Endodermal cell (in vitro differentiated cells): ENCODE measurements at regions not wholly inside any gene's neighbourhood (a gene's known extent, or its start where the extent isn't known, plus 50 kb on each side); places are given as distances from the start of the nearest gene placed in this dataset.

Source experiments
- DNase-seq: peaks from one replicate; pipeline ENCODE4 v3.0.0-alpha.2; 2017
- H3K27ac ChIP-seq: 2 replicates; pipeline ENCODE4 v1.5.1; 2013; ENCODE audit warnings: mild to moderate bottlenecking, low read depth, low read length, moderate library complexity
- H3K27me3 ChIP-seq: 2 replicates; pipeline ENCODE4 v1.6.1; 2013; ENCODE audit warnings: mild to moderate bottlenecking, low read length, moderate library complexity; ENCODE audit not compliant: insufficient read depth, control insufficient read depth, poor library complexity, severe bottlenecking
- H3K36me3 ChIP-seq: 2 replicates; pipeline ENCODE4 v1.7.0; 2013; ENCODE audit warnings: mild to moderate bottlenecking, low read length, moderate library complexity; ENCODE audit not compliant: control insufficient read depth, insufficient read depth
- H3K4me1 ChIP-seq: one replicate; pipeline ENCODE4 v1.7.0; 2013; ENCODE audit warnings: low read length; ENCODE audit not compliant: control insufficient read depth, insufficient read depth
- H3K4me3 ChIP-seq: 2 replicates; pipeline ENCODE4 v1.5.1; 2013; ENCODE audit warnings: mild to moderate bottlenecking, low read length, moderate library complexity
- H3K9ac ChIP-seq: 2 replicates; pipeline ENCODE4 v1.6.1; 2013; ENCODE audit warnings: mild to moderate bottlenecking, low read length, moderate library complexity; ENCODE audit not compliant: poor library complexity, severe bottlenecking; ENCODE audit errors: extremely low read depth
- H3K9me3 ChIP-seq: 2 replicates; pipeline ENCODE4 v1.6.1; 2013; ENCODE audit warnings: mild to moderate bottlenecking, low read length, moderate library complexity; ENCODE audit not compliant: control insufficient read depth
- H3K27ac Mint-ChIP-seq: 2 replicates; pipeline ENCODE4 v1.8.0; 2020; ENCODE audit warnings: mixed read lengths
- H3K27me3 Mint-ChIP-seq: 2 replicates; pipeline ENCODE4 v1.8.0; 2021; ENCODE audit warnings: mild to moderate bottlenecking, mixed read lengths; ENCODE audit not compliant: insufficient read depth
- H3K36me3 Mint-ChIP-seq: 2 replicates; pipeline ENCODE4 v1.8.0; 2020; ENCODE audit warnings: low read depth, mixed read lengths
- H3K4me1 Mint-ChIP-seq: 2 replicates; pipeline ENCODE4 v1.8.0; 2020; ENCODE audit warnings: mixed read lengths
- H3K4me3 Mint-ChIP-seq: 2 replicates; pipeline ENCODE4 v1.8.0; 2020; ENCODE audit warnings: mild to moderate bottlenecking, moderate library complexity, mixed read lengths
- H3K9me3 Mint-ChIP-seq: 2 replicates; pipeline ENCODE4 v1.8.0; 2020; ENCODE audit warnings: mild to moderate bottlenecking, mixed read lengths
- WGBS, 2 experiments: methylation state at CpG; one replicate each; pipeline versions ENCODE4 v1.1.5 to v1.1.7; 2013; ENCODE audit warnings: missing lambda C conversion rate in 2 of 2, mixed read lengths in 1 of 2; ENCODE audit not compliant: insufficient coverage in 1 of 2, insufficient read length in 1 of 2; 5-methylcytosine and 5-hydroxymethylcytosine counted together
- TF ChIP-seq, protein P1 (sequence below): fragments of 200-600 bp; sonication (generic); conservative IDR thresholded peaks from 2 replicates; pipeline ENCODE4 v1.5.0; 2021; ENCODE audit warnings: antibody characterized with exemption, mild to moderate bottlenecking

DNA sequence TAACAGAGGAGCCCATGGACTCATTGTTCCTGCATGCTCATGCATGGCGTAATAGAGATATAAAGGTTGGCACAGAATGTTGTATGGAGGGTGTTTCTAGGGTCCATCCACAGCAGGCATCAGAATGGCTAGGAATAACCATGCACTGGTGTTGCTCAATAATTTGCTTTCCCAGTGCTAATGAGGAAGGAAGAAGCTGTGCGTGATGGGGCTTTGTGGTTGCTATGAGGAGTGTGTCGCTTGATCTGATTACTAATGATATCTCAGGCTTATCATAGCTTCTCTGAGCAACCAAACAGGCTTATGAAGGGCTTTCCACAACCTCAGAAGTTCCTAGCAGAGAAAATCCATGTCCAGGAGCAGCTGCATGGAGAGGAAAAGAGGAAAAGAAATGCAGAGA lies 151.3 kb upstream of the TRPC7 start:
- Histone ChIP-seq H3K36me3 (no peaks in the 10 kb centered on the region), H3K27me3 (no peaks in the 10 kb centered on the region), H3K4me3 (peak overlapping the region; percentile 60), H3K9me3 (no peaks in the 10 kb centered on the region), H3K27ac (no peak overlapping the region), H3K9ac (peak overlapping the region; percentile 32), H3K4me1 (peaks cover 23% of the 10 kb centered on the region)
- no peak overlapping the region for H3K4me3 Mint-ChIP-seq
- no peaks in the 10 kb centered on the region for H3K9me3 Mint-ChIP-seq
- no peak for DNase-seq
- 74 to 100% methylated on average over 1 to 3 of the region's 3 CpGs for WGBS, 2 experiments
- H3K36me3 Mint-ChIP-seq: no peaks in the 10 kb centered on the region
- peaks cover 35% of the 10 kb centered on the region for H3K4me1 Mint-ChIP-seq
- no peaks in the 10 kb centered on the region for H3K27me3 Mint-ChIP-seq
- peak overlapping the region; percentile 38 for H3K27ac Mint-ChIP-seq
- TF ChIP-seq, protein P1, sequence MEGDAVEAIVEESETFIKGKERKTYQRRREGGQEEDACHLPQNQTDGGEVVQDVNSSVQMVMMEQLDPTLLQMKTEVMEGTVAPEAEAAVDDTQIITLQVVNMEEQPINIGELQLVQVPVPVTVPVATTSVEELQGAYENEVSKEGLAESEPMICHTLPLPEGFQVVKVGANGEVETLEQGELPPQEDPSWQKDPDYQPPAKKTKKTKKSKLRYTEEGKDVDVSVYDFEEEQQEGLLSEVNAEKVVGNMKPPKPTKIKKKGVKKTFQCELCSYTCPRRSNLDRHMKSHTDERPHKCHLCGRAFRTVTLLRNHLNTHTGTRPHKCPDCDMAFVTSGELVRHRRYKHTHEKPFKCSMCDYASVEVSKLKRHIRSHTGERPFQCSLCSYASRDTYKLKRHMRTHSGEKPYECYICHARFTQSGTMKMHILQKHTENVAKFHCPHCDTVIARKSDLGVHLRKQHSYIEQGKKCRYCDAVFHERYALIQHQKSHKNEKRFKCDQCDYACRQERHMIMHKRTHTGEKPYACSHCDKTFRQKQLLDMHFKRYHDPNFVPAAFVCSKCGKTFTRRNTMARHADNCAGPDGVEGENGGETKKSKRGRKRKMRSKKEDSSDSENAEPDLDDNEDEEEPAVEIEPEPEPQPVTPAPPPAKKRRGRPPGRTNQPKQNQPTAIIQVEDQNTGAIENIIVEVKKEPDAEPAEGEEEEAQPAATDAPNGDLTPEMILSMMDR: no peak

GRCh38 chr5:136513430-136513829 lies 148.1 kb upstream of the TRPC7 start:
- no peak overlapping the region for H3K27ac Mint-ChIP-seq
- no peak overlapping the region for H3K4me3 Mint-ChIP-seq
- Histone ChIP-seq H3K4me3 (no peak overlapping the region), H3K9ac (no peak overlapping the region), H3K9me3 (no peaks in the 10 kb centered on the region), H3K27ac (no peak overlapping the region), H3K36me3 (no peaks in the 10 kb centered on the region), H3K4me1 (peaks cover 16% of the 10 kb centered on the region), H3K27me3 (no peaks in the 10 kb centered on the region)
- H3K9me3 Mint-ChIP-seq: no peaks in the 10 kb centered on the region
- H3K27me3 Mint-ChIP-seq: no peaks in the 10 kb centered on the region
- TF ChIP-seq, protein P1: no peak
- 95 to 100% methylated on average over 2 to 3 of the region's 3 CpGs for WGBS, 2 experiments
- DNase-seq: no peak
- no peaks in the 10 kb centered on the region for H3K36me3 Mint-ChIP-seq
- peaks cover 24% of the 10 kb centered on the region for H3K4me1 Mint-ChIP-seq

DNA sequence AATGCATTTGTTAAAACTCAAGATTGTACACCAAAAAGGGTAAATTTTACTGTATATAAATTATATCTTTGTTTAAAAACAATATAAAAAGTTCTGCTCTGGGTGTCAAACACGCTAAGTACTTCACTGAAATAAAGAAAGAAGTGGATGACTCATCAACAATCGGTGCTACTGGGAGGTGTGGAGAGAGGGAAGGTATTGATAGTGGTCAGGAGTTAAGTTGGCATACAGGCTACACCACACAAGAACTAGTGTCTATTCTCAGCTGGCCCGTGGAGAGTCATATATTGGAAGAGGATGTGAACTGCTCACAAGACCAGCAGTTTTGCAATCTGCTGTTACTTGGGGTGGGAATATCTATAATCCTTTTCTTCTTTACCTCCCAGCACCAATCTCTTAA lies 145.7 kb upstream of the TRPC7 start:
- H3K27me3 Mint-ChIP-seq: no peaks in the 10 kb centered on the region
- Histone ChIP-seq H3K9me3 (no peaks in the 10 kb centered on the region), H3K4me1 (no peaks in the 10 kb centered on the region), H3K36me3 (no peaks in the 10 kb centered on the region), H3K9ac (no peak overlapping the region), H3K4me3 (no peak overlapping the region), H3K27me3 (no peaks in the 10 kb centered on the region), H3K27ac (no peak overlapping the region)
- DNase-seq: no peak
- H3K9me3 Mint-ChIP-seq: no peaks in the 10 kb centered on the region
- 82% methylated on average over 3 of the region's 3 CpGs; no CpG with 5 or more reads in 1 of the 2 experiments for WGBS, 2 experiments
- peaks cover 6% of the 10 kb centered on the region for H3K4me1 Mint-ChIP-seq
- H3K36me3 Mint-ChIP-seq: no peaks in the 10 kb centered on the region
- H3K27ac Mint-ChIP-seq: no peak overlapping the region
- TF ChIP-seq, protein P1: no peak
- no peak overlapping the region for H3K4me3 Mint-ChIP-seq
